Endodermal cell (in vitro differentiated cells): ENCODE measurements at regions not wholly inside any gene's neighbourhood (a gene's known extent, or its start where the extent isn't known, plus 50 kb on each side); places are given as distances from the start of the nearest gene placed in this dataset.

Experiments used
- DNase-seq: peaks from one replicate; pipeline ENCODE4 v3.0.0-alpha.2; 2017
- H3K27ac ChIP-seq: 2 replicates; pipeline ENCODE4 v1.5.1; 2013; ENCODE audit warnings: mild to moderate bottlenecking, low read depth, low read length, moderate library complexity
- H3K27me3 ChIP-seq: 2 replicates; pipeline ENCODE4 v1.6.1; 2013; ENCODE audit warnings: mild to moderate bottlenecking, low read length, moderate library complexity; ENCODE audit not compliant: insufficient read depth, control insufficient read depth, poor library complexity, severe bottlenecking
- H3K36me3 ChIP-seq: 2 replicates; pipeline ENCODE4 v1.7.0; 2013; ENCODE audit warnings: mild to moderate bottlenecking, low read length, moderate library complexity; ENCODE audit not compliant: control insufficient read depth, insufficient read depth
- H3K4me1 ChIP-seq: one replicate; pipeline ENCODE4 v1.7.0; 2013; ENCODE audit warnings: low read length; ENCODE audit not compliant: control insufficient read depth, insufficient read depth
- H3K4me3 ChIP-seq: 2 replicates; pipeline ENCODE4 v1.5.1; 2013; ENCODE audit warnings: mild to moderate bottlenecking, low read length, moderate library complexity
- H3K9ac ChIP-seq: 2 replicates; pipeline ENCODE4 v1.6.1; 2013; ENCODE audit warnings: mild to moderate bottlenecking, low read length, moderate library complexity; ENCODE audit not compliant: poor library complexity, severe bottlenecking; ENCODE audit errors: extremely low read depth
- H3K9me3 ChIP-seq: 2 replicates; pipeline ENCODE4 v1.6.1; 2013; ENCODE audit warnings: mild to moderate bottlenecking, low read length, moderate library complexity; ENCODE audit not compliant: control insufficient read depth
- H3K27ac Mint-ChIP-seq: 2 replicates; pipeline ENCODE4 v1.8.0; 2020; ENCODE audit warnings: mixed read lengths
- H3K27me3 Mint-ChIP-seq: 2 replicates; pipeline ENCODE4 v1.8.0; 2021; ENCODE audit warnings: mild to moderate bottlenecking, mixed read lengths; ENCODE audit not compliant: insufficient read depth
- H3K36me3 Mint-ChIP-seq: 2 replicates; pipeline ENCODE4 v1.8.0; 2020; ENCODE audit warnings: low read depth, mixed read lengths
- H3K4me1 Mint-ChIP-seq: 2 replicates; pipeline ENCODE4 v1.8.0; 2020; ENCODE audit warnings: mixed read lengths
- H3K4me3 Mint-ChIP-seq: 2 replicates; pipeline ENCODE4 v1.8.0; 2020; ENCODE audit warnings: mild to moderate bottlenecking, moderate library complexity, mixed read lengths
- H3K9me3 Mint-ChIP-seq: 2 replicates; pipeline ENCODE4 v1.8.0; 2020; ENCODE audit warnings: mild to moderate bottlenecking, mixed read lengths
- CTCF ChIP-seq: fragments of 200-600 bp; sonication (generic); conservative IDR thresholded peaks from 2 replicates; pipeline ENCODE4 v1.5.0; 2021; ENCODE audit warnings: antibody characterized with exemption, mild to moderate bottlenecking
- WGBS, 2 experiments: methylation state at CpG; one replicate each; pipeline versions ENCODE4 v1.1.5 to v1.1.7; 2013; ENCODE audit warnings: missing lambda C conversion rate in 2 of 2, mixed read lengths in 1 of 2; ENCODE audit not compliant: insufficient coverage in 1 of 2, insufficient read length in 1 of 2; 5-methylcytosine and 5-hydroxymethylcytosine counted together

GRCh38 chr3:70757658-70758057 is 445.2 kb upstream of the MDFIC2 start:
- Histone ChIP-seq H3K27ac (no peak overlapping the region), H3K4me3 (no peak overlapping the region), H3K27me3 (no peaks in the 10 kb centered on the region), H3K9me3 (no peaks in the 10 kb centered on the region), H3K9ac (no peak overlapping the region), H3K4me1 (no peaks in the 10 kb centered on the region), H3K36me3 (no peaks in the 10 kb centered on the region)
- no peak for DNase-seq
- Mint-ChIP-seq H3K4me3 (no peak overlapping the region), H3K9me3 (no peaks in the 10 kb centered on the region), H3K4me1 (peaks cover 4% of the 10 kb centered on the region), H3K27ac (no peak overlapping the region), H3K27me3 (no peaks in the 10 kb centered on the region), H3K36me3 (no peaks in the 10 kb centered on the region)
- 90 to 100% methylated on average over 2 of the region's 2 CpGs for WGBS, 2 experiments
- TF ChIP-seq CTCF = no peak

- no peak overlapping the region for H3K4me3 Mint-ChIP-seq
- Histone ChIP-seq H3K9me3 (no peaks in the 10 kb centered on the region), H3K36me3 (no peaks in the 10 kb centered on the region), H3K4me3 (no peak overlapping the region), H3K4me1 (no peaks in the 10 kb centered on the region), H3K27ac (no peak overlapping the region), H3K9ac (no peak overlapping the region), H3K27me3 (no peaks in the 10 kb centered on the region)
- no peak for TF ChIP-seq CTCF
- DNase-seq = no peak
- WGBS, 2 experiments = 90 to 100% methylated on average over 4 to 5 of the region's 5 CpGs
- H3K4me1 Mint-ChIP-seq = peaks cover 4% of the 10 kb centered on the region
- no peaks in the 10 kb centered on the region for H3K9me3 Mint-ChIP-seq
- H3K27me3 Mint-ChIP-seq = no peaks in the 10 kb centered on the region
- no peaks in the 10 kb centered on the region for H3K36me3 Mint-ChIP-seq
- no peak overlapping the region for H3K27ac Mint-ChIP-seq
Observed at GRCh38 chr3:70755526-70755925, 443.1 kb upstream of the MDFIC2 start.

GRCh38 chr3:70754314-70754713 is 441.9 kb upstream of the MDFIC2 start:
- H3K4me1 ChIP-seq = no peaks in the 10 kb centered on the region

More at GRCh38 chr3:70754314-70754713, 441.9 kb upstream of the MDFIC2 start:
- no peaks in the 10 kb centered on the region for H3K9me3 ChIP-seq
- DNase-seq = no peak
- no peak overlapping the region for H3K4me3 ChIP-seq
- H3K4me1 Mint-ChIP-seq = peaks cover 4% of the 10 kb centered on the region
- H3K4me3 Mint-ChIP-seq = no peak overlapping the region
- no peaks in the 10 kb centered on the region for H3K27me3 ChIP-seq
- no peak overlapping the region for H3K9ac ChIP-seq
- no peaks in the 10 kb centered on the region for H3K36me3 ChIP-seq
- no peaks in the 10 kb centered on the region for H3K27me3 Mint-ChIP-seq
- no peaks in the 10 kb centered on the region for H3K36me3 Mint-ChIP-seq
- no peak overlapping the region for H3K27ac Mint-ChIP-seq
- no peaks in the 10 kb centered on the region for H3K9me3 Mint-ChIP-seq
- no peak for TF ChIP-seq CTCF
- no peak overlapping the region for H3K27ac ChIP-seq
